ENCODE measurements at regions not wholly inside any gene's neighbourhood (a gene's known extent, or its start where the extent isn't known, plus 50 kb on each side); places are given as distances from the start of the nearest gene placed in this dataset.

GRCh38 chr15:39181056-39181747 is 399.7 kb upstream of the THBS1 start:
- H3K4me3 ChIP-seq: no peak overlapping the region
- DNase-seq: no peak
- H3K9me3 ChIP-seq: no peaks in the 10 kb centered on the region
- no peaks in the 10 kb centered on the region for H3K4me1 ChIP-seq
- H3K27me3 ChIP-seq: no peaks in the 10 kb centered on the region
- TF ChIP-seq POLR2A (IDR thresholded peaks at IDR 0.05): no peak
- TF ChIP-seq CTCF (IDR thresholded peaks at IDR 0.05): no peak
- no peak overlapping the region for H3K27ac ChIP-seq
- H3K36me3 ChIP-seq: no peaks in the 10 kb centered on the region

GRCh38 chr15:39181940-39182339 is 398.9 kb upstream of the THBS1 start:
- TF ChIP-seq POLR2A (IDR thresholded peaks at IDR 0.05): no peak
- TF ChIP-seq CTCF (IDR thresholded peaks at IDR 0.05): no peak
- H3K4me1 ChIP-seq: no peaks in the 10 kb centered on the region
- DNase-seq: no peak
- no peaks in the 10 kb centered on the region for H3K27me3 ChIP-seq
- no peaks in the 10 kb centered on the region for H3K9me3 ChIP-seq
- H3K27ac ChIP-seq: no peak overlapping the region
- no peak overlapping the region for H3K4me3 ChIP-seq
- no peaks in the 10 kb centered on the region for H3K36me3 ChIP-seq

GRCh38 chr15:39183164-39183881 is 397.6 kb upstream of the THBS1 start:
- no peak overlapping the region for H3K27ac ChIP-seq
- no peak overlapping the region for H3K4me3 ChIP-seq
- H3K27me3 ChIP-seq: no peaks in the 10 kb centered on the region

GRCh38 chr15:39184701-39185390 is 396.0 kb upstream of the THBS1 start:
- Histone ChIP-seq H3K9me3 (no peaks in the 10 kb centered on the region), H3K27ac (no peak overlapping the region), H3K36me3 (no peaks in the 10 kb centered on the region), H3K27me3 (no peaks in the 10 kb centered on the region), H3K4me3 (no peak overlapping the region), H3K4me1 (no peaks in the 10 kb centered on the region)
- no peak for DNase-seq
- TF ChIP-seq CTCF (IDR thresholded peaks at IDR 0.05) (no peak), POLR2A (IDR thresholded peaks at IDR 0.05) (no peak)

More at GRCh38 chr15:39183164-39183881, 397.6 kb upstream of the THBS1 start:
- H3K36me3 ChIP-seq: no peaks in the 10 kb centered on the region
- no peaks in the 10 kb centered on the region for H3K9me3 ChIP-seq
- TF ChIP-seq POLR2A (IDR thresholded peaks at IDR 0.05): no peak
- TF ChIP-seq CTCF (IDR thresholded peaks at IDR 0.05): no peak
- H3K4me1 ChIP-seq: no peaks in the 10 kb centered on the region
- no peak for DNase-seq

- no peak overlapping the region for H3K27ac ChIP-seq
- TF ChIP-seq POLR2A (IDR thresholded peaks at IDR 0.05): no peak
- no peak for TF ChIP-seq CTCF (IDR thresholded peaks at IDR 0.05)
- no peak for DNase-seq
- no peaks in the 10 kb centered on the region for H3K9me3 ChIP-seq
- H3K4me3 ChIP-seq: no peak overlapping the region
- H3K4me1 ChIP-seq: no peaks in the 10 kb centered on the region
- H3K27me3 ChIP-seq: no peaks in the 10 kb centered on the region
- no peaks in the 10 kb centered on the region for H3K36me3 ChIP-seq
Observed at GRCh38 chr15:39188314-39188713, 392.6 kb upstream of the THBS1 start.
